ENCODE measurements at regions not wholly inside any gene's neighbourhood (a gene's known extent, or its start where the extent isn't known, plus 50 kb on each side); places are given as distances from the start of the nearest gene placed in this dataset.

DNA sequence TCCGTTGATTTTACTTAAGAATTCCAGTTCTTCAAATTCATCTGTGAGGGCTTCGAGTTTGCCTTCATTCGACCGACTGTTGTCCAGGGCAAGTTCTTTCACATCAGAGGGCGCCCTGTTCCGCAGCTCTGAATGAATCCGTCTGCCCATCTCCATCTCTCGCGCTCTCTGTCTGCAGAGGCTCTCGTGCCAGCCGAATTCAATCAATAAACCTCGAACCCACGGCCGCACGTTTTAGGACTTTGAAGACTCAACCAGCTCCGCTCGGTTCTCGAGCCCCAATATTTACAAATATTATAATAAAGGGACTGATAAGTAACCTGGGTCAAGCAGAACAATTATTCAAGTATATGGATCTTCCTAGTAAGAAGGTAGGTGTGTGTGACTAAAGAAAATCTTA lies 556.4 kb upstream of the SMIM31 start:
- H3K4me1 ChIP-seq = no peaks in the 10 kb centered on the region
- no peaks in the 10 kb centered on the region for H3K9me3 ChIP-seq
- no peaks in the 10 kb centered on the region for H3K36me3 ChIP-seq
- no peaks in the 10 kb centered on the region for H3K27me3 ChIP-seq
- TF ChIP-seq POLR2A (IDR thresholded peaks at IDR 0.05) = no peak
- TF ChIP-seq, protein P1, sequence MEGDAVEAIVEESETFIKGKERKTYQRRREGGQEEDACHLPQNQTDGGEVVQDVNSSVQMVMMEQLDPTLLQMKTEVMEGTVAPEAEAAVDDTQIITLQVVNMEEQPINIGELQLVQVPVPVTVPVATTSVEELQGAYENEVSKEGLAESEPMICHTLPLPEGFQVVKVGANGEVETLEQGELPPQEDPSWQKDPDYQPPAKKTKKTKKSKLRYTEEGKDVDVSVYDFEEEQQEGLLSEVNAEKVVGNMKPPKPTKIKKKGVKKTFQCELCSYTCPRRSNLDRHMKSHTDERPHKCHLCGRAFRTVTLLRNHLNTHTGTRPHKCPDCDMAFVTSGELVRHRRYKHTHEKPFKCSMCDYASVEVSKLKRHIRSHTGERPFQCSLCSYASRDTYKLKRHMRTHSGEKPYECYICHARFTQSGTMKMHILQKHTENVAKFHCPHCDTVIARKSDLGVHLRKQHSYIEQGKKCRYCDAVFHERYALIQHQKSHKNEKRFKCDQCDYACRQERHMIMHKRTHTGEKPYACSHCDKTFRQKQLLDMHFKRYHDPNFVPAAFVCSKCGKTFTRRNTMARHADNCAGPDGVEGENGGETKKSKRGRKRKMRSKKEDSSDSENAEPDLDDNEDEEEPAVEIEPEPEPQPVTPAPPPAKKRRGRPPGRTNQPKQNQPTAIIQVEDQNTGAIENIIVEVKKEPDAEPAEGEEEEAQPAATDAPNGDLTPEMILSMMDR (IDR thresholded peaks at IDR 0.05) = no peak
- no peak for DNase-seq
- no peak overlapping the region for H3K27ac ChIP-seq
- intact Hi-C loops (cut with DNase I) = no loop called here
- 93 to 94% methylated on average over 18 of the region's 18 CpGs for WGBS, 2 donors
- H3K4me3 ChIP-seq (replicated peaks in 1 of 3) = no peak overlapping the region

DNA sequence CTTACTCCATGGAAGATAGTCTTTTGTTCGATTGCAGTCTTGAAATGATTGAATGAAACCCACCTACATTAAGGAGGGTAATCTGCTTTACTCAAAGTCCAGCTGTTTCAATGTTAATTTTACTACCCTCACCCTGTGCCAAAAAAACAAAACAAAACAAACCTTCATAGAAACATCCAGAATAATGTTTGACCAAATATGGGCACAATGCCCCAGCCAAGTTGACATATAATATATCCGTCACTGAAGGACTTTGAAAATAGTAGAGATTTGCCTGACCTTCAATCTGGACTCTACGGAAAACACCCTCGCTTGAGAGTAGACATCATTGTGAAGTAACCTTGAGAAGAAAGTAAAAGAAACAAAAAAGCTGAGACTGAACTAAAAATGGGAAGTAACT lies 550.5 kb upstream of the SMIM31 start:
- Histone ChIP-seq H3K4me3 (replicated peaks in 1 of 3) (no peak overlapping the region), H3K27ac (no peak overlapping the region), H3K27me3 (no peaks in the 10 kb centered on the region), H3K36me3 (no peaks in the 10 kb centered on the region), H3K4me1 (no peaks in the 10 kb centered on the region), H3K9me3 (no peaks in the 10 kb centered on the region)
- no peak for TF ChIP-seq POLR2A (IDR thresholded peaks at IDR 0.05)
- TF ChIP-seq, protein P1 (IDR thresholded peaks at IDR 0.05) = no peak
- 86 to 88% methylated on average over 4 of the region's 4 CpGs for WGBS, 2 donors
- intact Hi-C loops (cut with DNase I) = no loop called here
- no peak for DNase-seq

DNA sequence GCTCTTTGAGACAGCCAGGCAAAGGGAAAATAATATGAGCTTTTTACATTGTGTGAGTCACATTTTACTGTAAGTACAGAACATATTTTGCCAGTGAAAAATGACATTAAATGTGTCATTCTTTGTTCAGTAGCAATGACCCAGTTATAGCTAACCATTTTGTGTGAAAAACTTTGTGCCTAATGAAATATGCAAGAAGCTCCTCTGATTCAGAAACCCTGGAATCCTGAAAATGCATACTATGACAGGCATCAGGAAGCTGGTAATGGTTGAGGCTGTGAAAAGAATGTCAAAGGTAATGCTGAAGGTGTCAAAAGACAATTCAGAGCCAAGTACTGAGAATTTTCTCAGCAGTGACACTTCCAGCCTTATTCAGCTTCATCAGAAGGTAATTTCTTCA lies 549.5 kb upstream of the SMIM31 start:
- H3K4me1 ChIP-seq = no peaks in the 10 kb centered on the region
- no peak overlapping the region for H3K4me3 ChIP-seq (replicated peaks in 1 of 3)
- H3K9me3 ChIP-seq = no peaks in the 10 kb centered on the region
- DNase-seq = no peak
- H3K27ac ChIP-seq = no peak overlapping the region
- TF ChIP-seq, protein P1 (IDR thresholded peaks at IDR 0.05) = no peak
- TF ChIP-seq POLR2A (IDR thresholded peaks at IDR 0.05) = no peak
- intact Hi-C loops (cut with DNase I) = no loop called here
- no peaks in the 10 kb centered on the region for H3K36me3 ChIP-seq
- H3K27me3 ChIP-seq = no peaks in the 10 kb centered on the region

DNA sequence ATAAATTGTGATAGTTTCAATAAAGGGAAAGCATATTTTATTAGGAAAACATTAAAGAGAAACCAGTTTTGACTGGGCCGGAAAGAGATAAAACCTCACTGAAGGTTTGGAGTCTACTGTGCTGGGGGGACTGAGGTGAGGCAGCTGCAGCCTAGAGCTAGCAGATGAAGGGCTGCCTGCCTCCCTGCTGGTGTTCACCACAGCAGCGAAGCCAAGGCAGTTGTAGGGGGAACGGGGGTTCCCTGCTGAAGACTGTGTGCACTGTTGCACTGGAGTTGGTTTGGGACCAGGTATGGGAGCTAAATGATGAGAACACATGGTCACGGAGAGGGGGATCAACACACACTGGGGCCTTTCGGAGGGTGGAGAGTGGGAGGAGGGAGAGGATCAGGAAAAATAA lies 546.5 kb upstream of the SMIM31 start:
- Histone ChIP-seq H3K27me3 (no peaks in the 10 kb centered on the region), H3K9me3 (no peaks in the 10 kb centered on the region), H3K27ac (no peak overlapping the region), H3K4me3 (replicated peaks in 1 of 3) (no peak overlapping the region), H3K4me1 (no peaks in the 10 kb centered on the region), H3K36me3 (no peaks in the 10 kb centered on the region)
- TF ChIP-seq, protein P1 (IDR thresholded peaks at IDR 0.05) = no peak
- TF ChIP-seq POLR2A (IDR thresholded peaks at IDR 0.05) = no peak
- no peak for DNase-seq
- intact Hi-C loops (cut with DNase I) = no loop called here
- 72 to 80% methylated on average over 5 of the region's 5 CpGs for WGBS, 2 donors

DNA sequence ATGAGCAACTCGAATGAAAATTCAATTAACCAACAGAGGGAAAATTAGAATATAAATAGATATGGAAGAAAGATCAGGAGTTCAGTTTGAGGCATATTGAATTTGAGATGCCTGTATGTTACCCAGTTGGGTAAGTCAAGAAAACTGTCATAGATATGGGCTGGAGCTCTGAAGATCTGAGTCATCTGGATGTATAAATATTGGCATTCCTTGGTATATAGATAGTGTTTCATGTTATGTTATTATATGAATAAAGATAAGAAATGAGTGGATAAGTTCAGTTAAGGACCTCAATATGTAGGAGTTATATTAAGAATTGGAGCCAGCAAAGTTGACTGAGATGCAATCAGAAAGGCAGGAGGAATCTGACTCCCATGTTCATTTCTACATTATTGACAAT lies 543.6 kb upstream of the SMIM31 start:
- intact Hi-C loops (cut with DNase I) = no loop called here
- no peaks in the 10 kb centered on the region for H3K4me1 ChIP-seq
- TF ChIP-seq POLR2A (IDR thresholded peaks at IDR 0.05) = no peak
- TF ChIP-seq, protein P1 (IDR thresholded peaks at IDR 0.05) = no peak
- no peaks in the 10 kb centered on the region for H3K36me3 ChIP-seq
- DNase-seq = no peak
- H3K9me3 ChIP-seq = no peaks in the 10 kb centered on the region
- no peak overlapping the region for H3K27ac ChIP-seq
- no peak overlapping the region for H3K4me3 ChIP-seq (replicated peaks in 1 of 3)
- H3K27me3 ChIP-seq = no peaks in the 10 kb centered on the region
- WGBS, 2 donors = 56 to 63% methylated on average over 1 of the region's 1 CpG
